ENCODE measurements at regions not wholly inside any gene's neighbourhood (a gene's known extent, or its start where the extent isn't known, plus 50 kb on each side); places are given as distances from the start of the nearest gene placed in this dataset.

- no peak for TF ChIP-seq EZH2 (IDR thresholded peaks at IDR 0.05; ENCODE audit: low read length)
- TF ChIP-seq CTCF (optimal IDR thresholded peaks at IDR 0.05 in 1 of 3, IDR thresholded peaks at IDR 0.05 in 1 of 3, conservative IDR thresholded peaks at IDR 0.05 in 1 of 3; ENCODE audit: extremely low read depth in 1 of 3, insufficient read depth in 2 of 3, low read length in 3 of 3) = no peak
- no peak overlapping the region for H3K27ac ChIP-seq (ENCODE audit: control insufficient read depth, insufficient read depth, low read length)
- dilution Hi-C loops (cut with MboI; ENCODE audit: extremely low pct_ligation_motif_present, low sequenced_read_pairs) = no loop called here
Observed at GRCh38 chr5:54670281-54670680, 152.7 kb downstream of the SNX18 start.

GRCh38 chr5:54669845-54670244 is 152.3 kb downstream of the SNX18 start:
- Histone ChIP-seq H3K9me3 (ENCODE audit: control insufficient read depth, low read depth, low read length) (peaks cover 2% of the 10 kb centered on the region), H3K4me3 (ENCODE audit: control insufficient read depth in 2 of 3, extremely low read depth in 1 of 3, insufficient read depth in 2 of 3, low read depth in 1 of 3, low read length in 3 of 3) (no peak overlapping the region), H3K4me2 (ENCODE audit: control insufficient read depth, extremely low read depth, insufficient read depth, low read depth, low read length) (no peak overlapping the region), H3K36me3 (ENCODE audit: control insufficient read depth in 2 of 2, extremely low read depth in 1 of 2, insufficient read depth in 2 of 2, low read length in 2 of 2) (no peaks in the 10 kb centered on the region), H3K9me1 (ENCODE audit: control insufficient read depth, extremely low read depth, insufficient read depth, low read length) (no peaks in the 10 kb centered on the region), H2AFZ (ENCODE audit: control insufficient read depth, low read length) (no peak overlapping the region), H3K79me2 (ENCODE audit: control insufficient read depth, insufficient read depth, low read length) (no peaks in the 10 kb centered on the region), H3K4me1 (ENCODE audit: control insufficient read depth, extremely low read depth, insufficient read depth, low read length) (peaks cover 6% of the 10 kb centered on the region), H3K27ac (ENCODE audit: control insufficient read depth, insufficient read depth, low read length) (no peak overlapping the region), H4K20me1 (ENCODE audit: control insufficient read depth, extremely low read depth, insufficient read depth, low read length) (no peaks in the 10 kb centered on the region), H3K27me3 (ENCODE audit: control insufficient read depth, extremely low read depth, insufficient read depth, low read length) (no peaks in the 10 kb centered on the region), H3K9ac (ENCODE audit: control insufficient read depth, extremely low read depth, insufficient read depth, low read length) (no peak overlapping the region)
- dilution Hi-C loops (cut with MboI; ENCODE audit: extremely low pct_ligation_motif_present, low sequenced_read_pairs) = no loop called here
- FAIRE-seq (no peak), DNase-seq (ENCODE audit: low read depth, low spot score) (no peak)
- no peak for TF ChIP-seq CTCF (optimal IDR thresholded peaks at IDR 0.05 in 1 of 3, IDR thresholded peaks at IDR 0.05 in 1 of 3, conservative IDR thresholded peaks at IDR 0.05 in 1 of 3; ENCODE audit: extremely low read depth in 1 of 3, insufficient read depth in 2 of 3, low read length in 3 of 3)
- TF ChIP-seq EZH2 (IDR thresholded peaks at IDR 0.05; ENCODE audit: low read length) = no peak

More at GRCh38 chr5:54670281-54670680, 152.7 kb downstream of the SNX18 start:
- no peak overlapping the region for H3K4me2 ChIP-seq (ENCODE audit: control insufficient read depth, extremely low read depth, insufficient read depth, low read depth, low read length)
- no peaks in the 10 kb centered on the region for H4K20me1 ChIP-seq (ENCODE audit: control insufficient read depth, extremely low read depth, insufficient read depth, low read length)
- H3K9me1 ChIP-seq (ENCODE audit: control insufficient read depth, extremely low read depth, insufficient read depth, low read length) = no peaks in the 10 kb centered on the region
- no peaks in the 10 kb centered on the region for H3K79me2 ChIP-seq (ENCODE audit: control insufficient read depth, insufficient read depth, low read length)
- FAIRE-seq = no peak
- peaks cover 2% of the 10 kb centered on the region for H3K9me3 ChIP-seq (ENCODE audit: control insufficient read depth, low read depth, low read length)
- H3K36me3 ChIP-seq (ENCODE audit: control insufficient read depth in 2 of 2, extremely low read depth in 1 of 2, insufficient read depth in 2 of 2, low read length in 2 of 2) = no peaks in the 10 kb centered on the region
- no peak overlapping the region for H2AFZ ChIP-seq (ENCODE audit: control insufficient read depth, low read length)
- H3K4me3 ChIP-seq (ENCODE audit: control insufficient read depth in 2 of 3, extremely low read depth in 1 of 3, insufficient read depth in 2 of 3, low read depth in 1 of 3, low read length in 3 of 3) = no peak overlapping the region
- no peak for DNase-seq (ENCODE audit: low read depth, low spot score)
- H3K4me1 ChIP-seq (ENCODE audit: control insufficient read depth, extremely low read depth, insufficient read depth, low read length) = peaks cover 6% of the 10 kb centered on the region
- no peak overlapping the region for H3K9ac ChIP-seq (ENCODE audit: control insufficient read depth, extremely low read depth, insufficient read depth, low read length)
- no peaks in the 10 kb centered on the region for H3K27me3 ChIP-seq (ENCODE audit: control insufficient read depth, extremely low read depth, insufficient read depth, low read length)

All from keratinocyte (primary cell).